ENCODE measurements at regions not wholly inside any gene's neighbourhood (a gene's known extent, or its start where the extent isn't known, plus 50 kb on each side); places are given as distances from the start of the nearest gene placed in this dataset.
A peak's percentile ranks its signal among the peaks of the same experiment; 100 is the strongest.
"Not testable (repeated sequence)": the region's sequence is repeated elsewhere in the genome, so short reads cannot be mapped to it uniquely, and the experiment has no call there.

GRCh38 chr14:101634850-101635748 is 73.8 kb downstream of the DIO3 start:
- H3K4me3 ChIP-seq (ENCODE audit: low read length): no peak overlapping the region
- intact Hi-C loops (cut with DNase I): loop anchor here in 1 of 4 donors (5.0 kb wide), 1 partner anchor 1253 kb away; no protein-coding TSS in a partner anchor
- DNase-seq (peak in 1 of 3 donors; percentile 46), ATAC-seq (peak; percentile 26 to 29)
- no peaks in the 10 kb centered on the region for H3K27me3 ChIP-seq (ENCODE audit: control insufficient read depth, insufficient read depth)
- H3K9me3 ChIP-seq (ENCODE audit: control insufficient read depth, low read length): no peaks in the 10 kb centered on the region
- no peak overlapping the region for H3K27ac ChIP-seq (ENCODE audit: low read length)
- WGBS: 86% methylated on average over 56 of the region's 56 CpGs
- no peaks in the 10 kb centered on the region for H3K4me1 ChIP-seq (ENCODE audit: control insufficient read depth, insufficient read depth, low read length)

DNA sequence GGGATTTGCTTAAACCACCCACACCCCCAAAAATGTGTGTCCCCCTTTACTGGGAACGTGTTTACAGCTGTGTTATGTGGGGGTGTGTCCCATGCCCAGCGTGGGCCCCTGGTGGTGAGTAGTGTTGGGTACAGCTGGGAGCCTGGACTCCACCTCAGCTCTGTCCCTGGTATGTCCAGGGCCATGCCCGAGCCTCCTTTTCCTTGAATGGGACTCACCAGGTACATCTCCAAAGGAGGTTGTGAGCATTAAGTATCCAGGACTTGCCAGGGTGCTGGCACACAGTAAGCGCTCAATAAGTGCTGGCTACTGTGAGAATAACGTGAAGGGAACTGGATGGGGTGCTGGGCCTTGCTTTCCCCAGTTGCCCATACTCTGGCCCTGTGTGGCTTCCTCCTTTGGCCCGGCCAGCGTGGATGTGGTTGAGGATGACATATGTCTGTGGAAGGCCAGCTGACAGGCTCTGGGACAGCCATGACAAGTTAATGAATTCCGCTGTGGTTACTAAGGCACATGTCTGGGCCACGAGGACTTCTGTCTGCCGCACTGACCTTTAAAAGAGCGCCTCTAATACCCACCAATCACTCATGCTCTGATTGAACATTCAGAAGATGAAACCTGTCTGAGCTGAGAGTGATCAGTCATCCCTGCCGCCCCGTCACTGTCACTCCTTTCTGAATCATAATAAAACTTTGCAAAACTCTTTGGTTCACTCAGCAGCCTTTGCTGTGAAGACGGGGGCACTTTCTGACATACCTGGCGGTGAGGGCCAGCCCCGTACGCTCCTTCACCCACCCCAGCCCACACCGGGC is 74.7 kb downstream of the DIO3 start:
- Histone ChIP-seq H3K27ac (ENCODE audit: low read length) (no peak overlapping the region), H3K9me3 (ENCODE audit: control insufficient read depth, low read length) (no peaks in the 10 kb centered on the region), H3K27me3 (ENCODE audit: control insufficient read depth, insufficient read depth) (no peaks in the 10 kb centered on the region), H3K4me3 (ENCODE audit: low read length) (no peak overlapping the region), H3K4me1 (ENCODE audit: control insufficient read depth, insufficient read depth, low read length) (no peaks in the 10 kb centered on the region)
- ATAC-seq (no peak), DNase-seq (no peak)
- intact Hi-C loops (cut with DNase I): no loop called here
- WGBS: 84% methylated on average over 18 of the region's 18 CpGs

- WGBS: 71% methylated on average over 9 of the region's 9 CpGs
- H3K27me3 ChIP-seq (ENCODE audit: control insufficient read depth, insufficient read depth): no peaks in the 10 kb centered on the region
- no peak for DNase-seq
Observed at GRCh38 chr14:101639241-101639833, 78.0 kb downstream of the DIO3 start.

GRCh38 chr14:101643651-101644050 is 82.4 kb downstream of the DIO3 start:
- no peak overlapping the region for H3K4me3 ChIP-seq (ENCODE audit: low read length)
- H3K27ac ChIP-seq (ENCODE audit: low read length): no peak overlapping the region
- no peaks in the 10 kb centered on the region for H3K27me3 ChIP-seq (ENCODE audit: control insufficient read depth, insufficient read depth)
- intact Hi-C loops (cut with DNase I): no loop called here
- no peaks in the 10 kb centered on the region for H3K9me3 ChIP-seq (ENCODE audit: control insufficient read depth, low read length)
- ATAC-seq (no peak), DNase-seq (no peak)
- 93% methylated on average over 6 of the region's 6 CpGs for WGBS
- H3K4me1 ChIP-seq (ENCODE audit: control insufficient read depth, insufficient read depth, low read length): no peaks in the 10 kb centered on the region

More at GRCh38 chr14:101639241-101639833, 78.0 kb downstream of the DIO3 start:
- ATAC-seq: no peak
- H3K27ac ChIP-seq (ENCODE audit: low read length): no peak overlapping the region
- H3K4me3 ChIP-seq (ENCODE audit: low read length): no peak overlapping the region
- intact Hi-C loops (cut with DNase I): no loop called here
- no peaks in the 10 kb centered on the region for H3K4me1 ChIP-seq (ENCODE audit: control insufficient read depth, insufficient read depth, low read length)
- H3K9me3 ChIP-seq (ENCODE audit: control insufficient read depth, low read length): no peaks in the 10 kb centered on the region

DNA sequence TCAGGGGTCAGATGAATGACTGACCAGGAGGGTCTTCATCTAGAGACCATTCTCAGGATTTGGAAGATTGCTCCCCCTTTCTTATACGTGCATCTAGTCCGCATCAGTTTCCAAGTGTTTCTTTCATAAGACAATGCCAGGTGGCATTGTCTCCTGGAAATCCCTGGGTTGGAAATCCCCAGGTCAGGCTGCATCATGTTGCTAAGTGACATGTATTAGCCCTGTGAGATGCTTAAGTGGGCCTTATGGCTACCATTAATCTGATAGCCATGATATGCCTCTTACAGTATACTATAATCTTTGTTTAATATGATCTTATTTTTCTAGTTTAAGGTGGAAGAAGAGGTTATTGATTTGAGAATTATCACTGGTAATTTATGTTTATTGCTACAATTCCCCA is 92.8 kb downstream of the DIO3 start:
- no peak for ATAC-seq
- Histone ChIP-seq H3K4me3 (ENCODE audit: low read length) (no peak overlapping the region), H3K4me1 (ENCODE audit: control insufficient read depth, insufficient read depth, low read length) (no peaks in the 10 kb centered on the region), H3K27me3 (ENCODE audit: control insufficient read depth, insufficient read depth) (no peaks in the 10 kb centered on the region), H3K27ac (ENCODE audit: low read length) (no peak overlapping the region), H3K9me3 (ENCODE audit: control insufficient read depth, low read length) (no peaks in the 10 kb centered on the region)
- intact Hi-C loops (cut with DNase I): no loop called here
- WGBS: 70% methylated on average over 2 of the region's 2 CpGs
- DNase-seq: no peak

- intact Hi-C loops (cut with DNase I): no loop called here
- ATAC-seq (no peak), DNase-seq (no peak)
- Histone ChIP-seq H3K27ac (ENCODE audit: low read length) (no peak overlapping the region), H3K4me1 (ENCODE audit: control insufficient read depth, insufficient read depth, low read length) (no peaks in the 10 kb centered on the region), H3K9me3 (ENCODE audit: control insufficient read depth, low read length) (no peaks in the 10 kb centered on the region), H3K27me3 (ENCODE audit: control insufficient read depth, insufficient read depth) (no peaks in the 10 kb centered on the region), H3K4me3 (ENCODE audit: low read length) (no peak overlapping the region)
Observed at GRCh38 chr14:101657372-101657771, 96.1 kb downstream of the DIO3 start.

- Histone ChIP-seq H3K27ac (ENCODE audit: low read length) (no peak overlapping the region), H3K4me3 (ENCODE audit: low read length) (no peak overlapping the region), H3K4me1 (ENCODE audit: control insufficient read depth, insufficient read depth, low read length) (no peaks in the 10 kb centered on the region), H3K27me3 (ENCODE audit: control insufficient read depth, insufficient read depth) (no peaks in the 10 kb centered on the region), H3K9me3 (ENCODE audit: control insufficient read depth, low read length) (no peaks in the 10 kb centered on the region)
- WGBS: 54% methylated on average over 3 of the region's 3 CpGs
- no peak for ATAC-seq
- DNase-seq: no peak
- intact Hi-C loops (cut with DNase I): no loop called here
Observed at GRCh38 chr14:101665478-101666078, 95.9 kb upstream of the PPP2R5C start.

DNA sequence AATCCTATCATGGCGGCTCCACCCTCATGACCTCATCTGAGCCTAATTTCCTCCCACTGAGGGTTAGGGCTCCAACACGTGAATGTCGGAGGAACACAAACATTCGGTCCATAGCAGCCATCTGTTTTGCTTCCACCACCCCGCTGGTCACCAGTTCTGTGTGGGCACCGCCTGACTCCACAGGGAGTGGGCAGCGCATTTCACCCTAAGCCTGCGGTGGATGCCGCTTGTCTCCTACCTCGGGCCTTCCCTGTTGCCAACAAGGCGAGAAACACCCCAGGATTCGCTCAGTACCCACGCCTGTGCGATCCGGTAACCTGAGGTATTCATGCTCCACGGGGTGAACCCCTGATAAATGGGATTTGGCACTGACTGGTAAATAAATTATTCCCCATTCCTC is 95.2 kb upstream of the PPP2R5C start:
- Histone ChIP-seq H3K27ac (ENCODE audit: low read length) (no peak overlapping the region), H3K4me1 (ENCODE audit: control insufficient read depth, insufficient read depth, low read length) (no peaks in the 10 kb centered on the region), H3K4me3 (ENCODE audit: low read length) (no peak overlapping the region), H3K27me3 (ENCODE audit: control insufficient read depth, insufficient read depth) (no peaks in the 10 kb centered on the region), H3K9me3 (ENCODE audit: control insufficient read depth, low read length) (no peaks in the 10 kb centered on the region)
- intact Hi-C loops (cut with DNase I): no loop called here
- ATAC-seq (no peak), DNase-seq (no peak)
- 85% methylated on average over 16 of the region's 16 CpGs for WGBS

DNA sequence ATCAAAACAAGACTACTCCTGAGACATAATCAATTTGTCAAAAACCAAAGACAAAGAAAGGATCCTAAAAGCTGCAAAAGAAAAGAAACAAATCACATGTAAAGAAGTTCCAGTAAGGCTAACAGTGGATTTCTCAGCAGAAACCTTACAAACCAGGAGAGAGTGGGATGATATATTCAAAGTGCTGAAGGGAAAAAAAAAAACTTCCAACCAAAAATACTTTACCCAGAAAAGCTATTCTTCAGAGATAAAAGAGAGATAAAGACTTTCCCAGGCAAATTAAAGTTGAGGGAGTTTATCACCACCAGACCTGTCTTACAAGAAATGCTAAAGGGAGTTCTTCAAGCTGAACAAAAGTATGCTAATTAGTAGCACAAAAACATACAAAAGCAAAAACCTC is 91.9 kb upstream of the PPP2R5C start:
- DNase-seq (no peak), ATAC-seq (no peak)
- no peaks in the 10 kb centered on the region for H3K4me1 ChIP-seq (ENCODE audit: control insufficient read depth, insufficient read depth, low read length)
- H3K27me3 ChIP-seq (ENCODE audit: control insufficient read depth, insufficient read depth): no peaks in the 10 kb centered on the region
- no peaks in the 10 kb centered on the region for H3K9me3 ChIP-seq (ENCODE audit: control insufficient read depth, low read length)
- no peak overlapping the region for H3K4me3 ChIP-seq (ENCODE audit: low read length)
- no peak overlapping the region for H3K27ac ChIP-seq (ENCODE audit: low read length)
- intact Hi-C loops (cut with DNase I): no loop called here

DNA sequence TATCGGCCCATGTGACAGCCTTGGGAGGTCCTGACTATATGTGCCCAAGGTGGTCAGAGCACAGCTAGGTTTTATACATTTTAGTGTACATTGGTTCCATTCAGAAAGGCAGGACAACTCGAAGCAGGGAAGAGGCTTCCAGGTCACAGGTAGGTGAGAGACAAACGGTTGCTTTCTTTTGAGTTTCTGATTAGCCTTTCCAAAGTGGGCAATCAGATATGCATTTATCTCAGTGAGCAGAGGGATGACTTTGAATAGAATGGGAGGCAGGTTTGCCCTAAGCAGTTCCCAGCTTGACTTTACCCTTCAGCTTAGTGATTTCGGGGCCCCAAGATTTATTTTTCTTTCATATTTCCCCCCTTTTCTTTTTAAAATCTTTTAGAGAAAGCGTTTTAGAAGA is 87.6 kb upstream of the PPP2R5C start:
- H3K27ac ChIP-seq (ENCODE audit: low read length): no peak overlapping the region
- H3K9me3 ChIP-seq (ENCODE audit: control insufficient read depth, low read length): no peaks in the 10 kb centered on the region
- ATAC-seq: no peak
- DNase-seq: no peak
- intact Hi-C loops (cut with DNase I): no loop called here
- H3K27me3 ChIP-seq (ENCODE audit: control insufficient read depth, insufficient read depth): no peaks in the 10 kb centered on the region
- WGBS: 69% methylated on average over 5 of the region's 5 CpGs
- H3K4me1 ChIP-seq (ENCODE audit: control insufficient read depth, insufficient read depth, low read length): no peaks in the 10 kb centered on the region
- H3K4me3 ChIP-seq (ENCODE audit: low read length): no peak overlapping the region

GRCh38 chr14:101675835-101676234 is 85.7 kb upstream of the PPP2R5C start:
- H3K4me3 ChIP-seq (ENCODE audit: low read length); H3K27ac ChIP-seq (ENCODE audit: low read length); DNase-seq; H3K27me3 ChIP-seq (ENCODE audit: control insufficient read depth, insufficient read depth); intact Hi-C loops (cut with DNase I); H3K4me1 ChIP-seq (ENCODE audit: control insufficient read depth, insufficient read depth, low read length); ATAC-seq; H3K9me3 ChIP-seq (ENCODE audit: control insufficient read depth, low read length): not testable (repeated sequence)
- 94% methylated on average over 1 of the region's 2 CpGs for WGBS

Measured in right cardiac atrium (tissue), 5 donors.